GM19438 (cell line): ENCODE measurements at regions not wholly inside any gene's neighbourhood (a gene's known extent, or its start where the extent isn't known, plus 50 kb on each side); places are given as distances from the start of the nearest gene placed in this dataset.

Source experiments
- ATAC-seq: cut with Tn5 transposase; IDR thresholded peaks from one replicate; pipeline ENCODE4 v1.9.1; 2021; ENCODE audit warnings: low read depth; ENCODE audit not compliant: unreplicated experiment

DNA sequence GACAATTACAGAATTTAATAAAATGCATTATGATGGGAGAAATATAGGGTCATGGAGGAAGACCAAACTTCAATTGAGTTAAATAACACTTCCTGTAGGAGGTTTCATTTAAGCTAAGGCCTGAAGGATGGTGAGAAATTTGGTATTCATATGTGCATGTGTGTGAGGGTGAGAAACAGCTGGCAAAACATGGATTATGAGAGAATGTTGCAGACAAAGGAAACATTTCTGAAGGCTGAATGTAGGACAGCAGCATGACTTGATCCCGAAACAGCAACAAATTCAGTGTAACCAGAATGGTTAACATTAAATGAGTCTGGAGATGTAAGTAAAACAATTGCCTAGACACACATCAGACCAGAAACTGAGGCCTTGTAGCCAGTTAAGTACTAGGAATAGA, 630.8 kb downstream of the NR4A2 start:
- no peak for ATAC-seq

DNA sequence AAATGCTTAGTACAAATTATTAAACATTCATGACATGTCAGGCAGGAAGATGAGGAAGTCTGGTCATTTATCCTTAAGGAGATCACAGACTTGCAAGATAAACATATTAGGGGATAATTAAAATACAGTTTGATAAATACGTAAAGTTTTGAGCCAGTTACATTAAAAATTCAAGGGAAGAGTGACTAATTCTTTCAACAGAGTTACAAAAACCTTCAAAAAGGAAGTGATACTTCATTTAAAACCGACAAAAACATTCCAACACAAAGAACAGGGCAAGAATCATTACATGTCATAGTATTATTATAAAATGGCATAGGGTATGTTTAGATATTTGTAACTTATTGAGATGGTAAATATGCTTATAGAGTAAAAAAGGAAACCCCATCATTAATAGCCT, 636.0 kb downstream of the NR4A2 start:
- no peak for ATAC-seq

DNA sequence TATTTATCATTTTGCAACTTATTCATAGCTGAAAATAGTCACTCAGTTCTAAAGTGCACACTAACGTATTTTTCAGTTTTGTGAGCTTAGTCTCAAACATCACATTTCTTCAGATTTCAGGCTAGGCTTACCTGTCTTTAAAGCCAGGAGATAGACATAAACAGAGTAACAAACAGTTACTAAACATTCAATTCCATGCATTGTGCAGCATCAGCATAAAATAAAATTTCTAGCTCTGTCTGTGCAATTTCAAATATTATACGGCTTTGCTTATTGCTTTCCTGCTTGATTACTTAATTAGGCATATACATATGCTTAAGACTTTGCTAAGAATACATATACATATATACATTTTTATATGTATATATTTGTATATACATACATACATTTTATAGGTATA, 637.0 kb downstream of the NR4A2 start:
- no peak for ATAC-seq

DNA sequence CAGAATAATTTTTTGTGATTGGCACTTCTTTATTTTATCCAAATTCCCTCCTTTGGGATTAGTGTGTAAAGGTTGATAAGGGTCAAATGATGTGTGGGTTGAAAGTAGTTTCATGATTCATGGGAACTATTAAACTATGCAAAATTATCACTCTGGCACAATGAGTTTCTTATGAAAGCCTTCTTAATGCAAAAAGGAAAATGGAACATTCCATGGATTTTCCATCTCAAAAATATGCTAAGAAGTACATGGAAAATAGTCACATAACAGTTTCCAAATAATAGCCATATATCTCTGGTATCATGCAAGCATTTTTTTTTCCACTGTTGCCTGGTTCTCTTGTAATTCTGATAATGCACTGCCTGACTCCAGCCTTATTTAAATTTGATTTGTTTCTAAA, 639.7 kb downstream of the NR4A2 start:
- no peak for ATAC-seq

DNA sequence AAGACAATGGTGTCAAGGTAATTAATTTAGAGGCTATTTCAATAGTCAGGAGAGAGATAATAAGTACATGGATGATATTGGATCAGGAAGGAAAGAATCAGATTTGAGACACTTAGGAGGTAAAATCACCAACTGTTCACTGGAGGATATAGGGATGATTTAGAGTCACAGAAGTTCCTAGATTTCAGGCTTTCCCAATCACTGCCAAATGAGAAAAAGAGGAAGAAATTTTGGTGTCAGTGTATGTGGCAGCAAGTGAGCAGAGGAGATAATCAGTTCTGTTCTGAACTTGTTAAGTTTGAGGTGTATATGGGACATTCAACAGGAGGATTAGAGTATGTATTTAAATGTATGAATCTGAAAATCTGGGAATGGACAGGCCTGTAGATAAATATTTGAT, 640.4 kb downstream of the NR4A2 start:
- ATAC-seq, result no peak

DNA sequence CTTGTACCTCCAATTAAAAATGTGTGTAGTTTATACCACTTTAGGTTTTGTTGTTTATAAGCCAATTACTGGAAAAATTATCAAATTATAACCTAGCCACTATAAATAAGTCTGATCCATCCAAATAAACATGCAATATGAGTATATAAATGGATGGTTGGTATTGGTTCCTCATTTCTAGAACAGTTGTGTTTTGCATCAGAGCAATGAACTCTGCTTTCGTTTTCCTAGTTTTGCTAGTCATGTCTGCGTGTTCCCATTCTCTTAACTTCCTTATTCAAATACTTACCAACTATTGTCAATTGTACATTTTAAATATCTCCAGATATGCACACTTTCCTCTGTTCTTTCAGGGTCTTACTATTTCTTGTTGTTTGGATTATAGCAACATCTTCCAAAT, 641.7 kb downstream of the NR4A2 start:
- ATAC-seq, result peak; percentile 82

DNA sequence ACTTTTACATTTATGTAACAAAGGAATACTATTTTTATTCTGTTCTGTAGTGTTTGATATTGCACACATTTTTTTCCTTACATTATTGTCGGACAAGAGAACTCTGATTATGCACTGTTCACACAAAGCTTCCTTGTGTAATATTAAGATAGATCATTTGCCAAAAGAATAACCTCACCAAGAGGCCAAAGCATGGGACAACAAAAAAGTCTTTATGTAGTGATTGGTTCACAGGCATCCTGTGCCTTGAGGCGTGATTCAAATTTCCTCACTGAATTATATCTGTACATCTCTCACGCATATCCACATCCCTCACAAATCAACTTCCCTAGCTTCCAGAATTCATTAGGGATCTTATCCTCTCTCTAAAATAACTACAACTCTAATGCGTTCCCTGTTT, 642.7 kb downstream of the NR4A2 start:
- no peak for ATAC-seq

DNA sequence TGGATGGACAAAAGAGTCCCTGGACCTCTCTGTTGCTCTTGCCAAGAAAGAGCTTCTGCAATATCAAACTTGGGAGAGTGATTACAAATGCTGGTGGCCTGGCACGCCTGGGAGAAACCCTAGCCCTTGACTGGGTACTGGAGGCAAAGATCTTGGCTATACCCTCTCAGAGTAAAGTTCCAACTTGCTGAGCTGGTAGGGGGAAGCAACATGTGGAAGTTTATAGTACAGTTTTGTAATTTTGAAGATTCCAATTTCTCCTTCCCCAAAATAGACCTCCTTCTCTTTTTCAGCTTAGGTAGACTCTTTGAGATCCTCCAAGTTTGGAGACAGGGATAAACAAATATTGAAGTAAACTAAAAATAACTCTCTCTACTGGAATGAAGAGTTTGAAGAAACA, 645.3 kb downstream of the NR4A2 start:
- no peak for ATAC-seq

DNA sequence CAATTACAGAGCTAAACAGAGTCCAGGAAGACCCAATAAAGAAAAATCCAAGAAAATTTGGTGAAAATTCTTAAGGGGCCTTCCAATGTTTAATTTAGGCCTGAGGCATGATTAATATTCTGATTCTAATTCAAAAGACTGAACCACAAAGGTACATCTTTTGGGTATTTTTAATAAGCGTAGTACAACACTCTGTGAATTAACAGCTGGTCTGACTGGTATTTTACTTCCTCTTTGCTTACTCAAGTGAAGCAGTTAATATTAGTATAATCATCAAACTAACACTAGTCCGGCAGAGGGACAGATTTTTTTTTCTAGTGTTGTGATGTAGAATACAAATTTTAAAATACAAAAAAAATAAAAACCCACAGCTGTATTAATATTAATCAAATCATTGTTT, 652.9 kb downstream of the NR4A2 start:
- no peak for ATAC-seq

DNA sequence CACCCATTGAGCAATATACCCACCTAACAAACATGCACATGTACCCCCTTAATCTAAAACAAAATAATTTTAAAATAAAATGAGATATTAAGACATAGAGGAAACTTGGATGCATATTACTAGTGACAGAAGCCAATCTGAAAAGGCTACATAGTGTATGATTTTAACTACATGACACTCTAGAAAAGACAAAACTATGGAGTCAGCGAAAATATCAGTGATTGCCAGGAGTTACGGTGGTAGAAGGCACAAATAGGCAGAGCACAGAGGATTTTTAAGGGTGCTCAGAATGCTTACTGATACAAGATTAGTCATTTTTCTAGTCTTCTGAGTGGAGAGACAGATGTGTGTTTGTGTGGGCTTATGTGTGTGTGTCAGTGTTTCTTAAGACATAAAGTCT, 656.6 kb downstream of the NR4A2 start:
- ATAC-seq, result no peak

DNA sequence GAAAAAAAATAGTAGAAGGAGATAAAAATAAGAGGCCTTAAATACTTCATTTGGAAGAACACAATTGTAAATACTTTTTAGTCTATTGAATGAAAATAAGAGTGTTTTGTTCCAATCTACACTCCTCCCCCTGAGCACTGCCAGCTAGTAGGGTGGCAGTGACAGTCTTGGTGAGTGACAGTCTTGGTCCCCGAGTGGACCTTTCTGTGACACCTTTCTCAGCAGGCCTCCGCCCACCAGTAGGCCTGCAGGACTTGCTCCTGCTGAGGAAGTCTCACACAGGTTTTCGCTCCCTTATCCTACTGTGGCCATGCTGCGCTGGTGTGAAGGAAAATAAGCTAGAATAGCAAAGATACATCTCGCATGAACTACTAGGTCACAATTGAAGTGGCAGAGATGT, 666.8 kb downstream of the NR4A2 start:
- ATAC-seq, result no peak

DNA sequence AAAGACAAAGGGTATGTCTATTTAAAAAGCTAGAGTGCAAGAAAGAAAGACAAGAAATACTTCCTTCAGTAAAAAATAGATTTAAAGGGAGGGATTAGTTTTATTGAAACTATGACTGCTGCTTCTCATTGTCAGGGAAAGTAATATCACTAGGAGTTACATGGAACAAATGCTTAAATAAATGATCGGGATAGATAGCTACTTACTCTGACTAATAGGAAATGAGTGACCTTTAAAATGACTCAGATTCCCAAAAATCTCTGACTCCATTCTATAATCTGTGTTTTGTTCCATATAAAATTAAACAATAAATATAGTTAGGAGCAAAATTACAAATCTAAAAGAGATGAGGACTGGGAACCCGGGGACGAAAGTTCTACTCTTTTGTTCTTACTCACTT, 669.3 kb downstream of the NR4A2 start:
- no peak for ATAC-seq

DNA sequence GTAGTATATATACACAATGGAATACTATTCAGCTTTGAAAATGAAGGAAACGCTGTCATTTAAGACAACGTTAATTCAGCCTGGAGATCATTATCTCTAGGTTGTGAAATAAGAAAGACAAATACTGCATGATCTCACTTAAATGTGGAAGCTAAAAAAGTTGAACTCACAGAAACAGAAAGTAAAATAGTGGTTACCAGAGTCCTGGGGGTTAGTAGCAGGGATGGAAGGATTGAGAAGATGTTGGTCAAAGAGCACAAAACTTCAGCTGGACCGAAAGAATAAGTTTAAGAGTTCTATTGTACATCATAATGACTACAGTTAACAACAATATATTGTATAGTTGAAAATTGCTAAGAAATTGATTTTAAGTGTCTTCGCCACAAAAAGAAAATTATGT, 670.3 kb downstream of the NR4A2 start:
- ATAC-seq, result no peak

DNA sequence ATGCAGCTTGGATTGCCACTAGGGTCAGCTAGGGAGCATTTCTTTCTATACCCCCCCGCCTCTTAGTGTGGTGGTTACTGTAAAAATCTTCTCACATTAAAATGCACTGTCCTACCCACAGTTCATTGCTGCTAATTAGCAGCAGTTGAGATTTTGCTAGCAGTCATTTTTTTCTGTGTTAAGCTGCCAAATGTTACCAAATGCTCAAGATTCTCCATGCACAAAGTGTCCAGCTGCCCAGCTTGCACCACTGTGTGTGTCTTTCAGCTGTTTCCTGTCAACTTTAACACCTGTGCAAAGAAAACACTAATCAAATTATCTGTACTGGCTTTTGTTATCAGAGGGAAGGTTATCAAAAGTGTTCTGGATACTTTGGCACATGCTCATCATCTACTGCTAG, 679.3 kb downstream of the NR4A2 start:
- no peak for ATAC-seq

DNA sequence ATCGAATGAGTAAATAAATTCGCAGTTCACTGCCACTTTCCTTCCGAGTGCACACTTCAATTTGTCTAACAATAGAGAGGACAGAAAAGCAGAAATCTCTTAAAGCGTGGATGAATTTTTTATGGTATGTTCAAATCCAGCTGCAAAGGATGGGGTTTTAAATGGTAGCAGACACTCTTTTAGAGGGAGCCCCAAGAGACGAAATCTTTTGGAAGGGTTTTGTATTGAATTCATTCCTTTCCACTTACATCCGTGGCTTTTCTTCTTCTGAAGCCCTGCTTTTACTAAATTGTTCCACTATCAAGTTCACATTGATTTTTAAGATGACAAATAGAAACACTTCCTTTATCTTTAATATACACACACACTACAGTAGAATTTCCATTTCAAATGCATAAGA, 680.7 kb downstream of the NR4A2 start:
- ATAC-seq, result no peak

DNA sequence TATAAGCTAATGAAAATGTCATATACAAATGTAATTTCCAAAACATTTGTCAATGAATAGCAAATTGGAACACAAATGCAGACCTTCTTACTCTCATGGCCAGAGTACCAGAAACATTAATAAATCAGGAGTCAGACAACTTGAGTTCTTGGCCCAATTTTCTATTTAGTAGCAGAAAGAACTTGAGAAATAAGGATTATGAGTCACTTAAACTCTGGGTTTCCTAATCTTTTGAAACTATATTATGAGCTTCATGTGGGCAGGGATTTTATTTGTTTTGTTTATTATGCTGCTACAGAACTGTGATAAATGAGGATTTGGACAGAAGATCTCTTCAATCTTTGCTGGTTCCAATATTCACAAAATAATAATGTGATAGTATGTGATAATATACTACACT, 686.7 kb downstream of the NR4A2 start:
- no peak for ATAC-seq

DNA sequence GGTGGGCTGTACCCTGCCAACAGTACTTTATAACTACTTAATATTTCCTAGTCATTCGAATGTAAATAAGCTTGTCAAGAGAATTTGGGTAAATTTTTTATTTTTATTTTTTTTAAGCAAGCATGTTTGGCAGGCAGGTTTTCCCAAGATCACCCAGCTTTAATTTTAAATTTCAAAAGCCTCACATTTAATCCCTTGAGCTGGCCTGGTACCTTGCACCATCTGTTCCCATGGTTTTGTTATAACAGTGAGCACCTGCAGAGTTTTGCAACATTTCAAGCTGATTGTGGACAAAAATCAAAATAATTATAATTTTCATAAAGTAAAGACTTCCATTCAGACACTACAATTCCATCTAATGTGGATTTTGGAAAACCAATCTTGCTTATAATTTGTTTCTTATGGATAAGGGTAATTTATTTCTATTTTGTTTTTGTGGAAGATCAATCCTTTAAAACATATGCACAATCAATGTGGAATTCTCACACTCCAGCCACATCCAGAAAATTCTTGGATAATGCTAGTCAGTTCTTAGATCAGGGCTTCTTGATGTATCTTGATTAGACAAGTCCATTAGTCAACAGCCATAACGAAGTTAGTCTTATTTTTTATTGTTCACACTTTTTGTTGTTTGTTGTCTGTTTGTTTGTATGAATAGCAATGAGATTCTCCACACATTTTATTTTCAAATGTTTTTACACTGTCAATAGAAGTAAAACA, 689.3 kb downstream of the NR4A2 start:
- ATAC-seq, result no peak

DNA sequence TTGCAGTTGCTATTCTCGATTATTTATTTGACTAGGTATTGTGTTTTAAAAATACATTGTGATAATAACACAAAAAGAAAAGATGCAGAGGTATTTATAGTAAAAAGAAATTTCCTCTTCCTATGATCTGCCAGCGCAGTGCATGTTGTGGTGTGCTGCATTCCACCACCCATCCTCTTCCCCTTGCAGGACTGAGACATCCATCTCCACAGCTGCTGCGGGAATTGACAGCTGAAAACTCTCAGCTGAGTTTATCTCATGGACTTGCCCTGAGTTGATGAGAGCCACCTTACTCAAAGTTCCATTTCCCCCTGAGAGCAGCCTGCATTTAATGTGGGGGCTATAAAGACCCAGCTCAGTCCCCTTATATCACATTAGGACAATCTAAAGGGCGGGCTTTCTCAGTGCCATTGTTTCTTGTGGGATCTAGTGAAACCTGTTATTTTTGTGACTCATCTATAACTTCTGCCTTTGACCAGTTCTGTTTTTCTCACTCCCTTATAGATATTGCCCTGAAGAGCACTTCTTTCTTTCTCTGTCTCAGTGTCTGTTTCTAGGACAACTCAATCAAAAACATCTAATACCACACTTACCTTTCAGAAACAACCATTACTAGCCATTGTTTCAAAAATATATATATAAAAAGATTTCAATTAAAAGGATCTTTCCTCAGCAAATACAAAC, 698.5 kb downstream of the NR4A2 start:
- peak; percentile 93 for ATAC-seq

DNA sequence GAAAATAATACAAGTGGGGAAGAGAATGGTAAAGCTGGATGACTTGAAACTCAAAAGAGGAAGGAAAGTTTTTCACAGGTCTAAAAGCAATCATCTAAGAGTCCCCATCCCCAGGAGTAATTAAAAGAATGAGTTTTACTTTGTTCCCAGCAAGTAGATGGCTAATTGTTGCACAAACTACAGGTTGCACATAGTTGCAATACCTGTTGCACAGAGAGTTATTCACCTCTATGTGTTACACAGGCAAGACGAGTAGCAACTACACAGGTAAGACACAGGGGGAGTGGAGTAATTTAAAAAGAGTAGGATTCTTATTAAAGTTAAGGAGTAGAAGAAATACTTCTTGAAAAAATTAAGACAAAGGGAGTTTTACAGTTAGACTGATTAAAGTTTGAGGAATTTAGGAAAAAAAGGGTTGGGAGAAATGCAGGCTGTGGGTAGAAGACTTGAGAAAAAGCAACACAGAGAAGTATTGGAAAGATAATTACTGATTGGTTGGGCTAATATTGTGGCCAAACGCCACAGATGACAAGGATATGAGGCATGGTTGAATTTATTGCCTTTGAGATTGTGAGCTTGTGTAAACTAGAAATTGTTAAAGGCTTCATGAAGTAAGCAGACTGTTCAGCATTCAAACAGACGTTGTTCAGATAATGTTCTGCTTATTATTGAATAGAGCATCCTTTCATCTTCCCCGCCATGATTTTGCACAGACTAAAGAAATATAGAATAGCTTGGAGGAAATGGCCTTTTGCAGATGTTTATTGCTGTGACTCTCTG, 699.3 kb downstream of the NR4A2 start:
- no peak for ATAC-seq

DNA sequence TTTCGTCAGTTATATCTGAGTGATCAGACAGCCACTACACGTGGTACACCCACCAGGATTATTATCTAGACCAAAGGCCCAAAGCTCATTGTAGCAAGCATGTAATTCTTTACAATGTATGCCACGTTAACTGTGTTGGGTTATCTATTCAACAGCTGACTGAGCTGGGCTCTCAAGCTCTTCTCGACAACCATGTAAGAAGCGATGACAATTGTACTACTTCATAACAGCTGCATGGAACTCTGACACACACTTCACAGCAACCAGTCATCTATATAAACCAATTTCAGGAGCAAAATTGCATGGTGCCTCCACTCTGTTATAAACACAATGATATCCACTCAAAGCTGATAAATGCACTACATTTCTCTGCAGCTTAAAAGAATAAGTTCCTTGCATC, 701.8 kb downstream of the NR4A2 start:
- ATAC-seq, result no peak

DNA sequence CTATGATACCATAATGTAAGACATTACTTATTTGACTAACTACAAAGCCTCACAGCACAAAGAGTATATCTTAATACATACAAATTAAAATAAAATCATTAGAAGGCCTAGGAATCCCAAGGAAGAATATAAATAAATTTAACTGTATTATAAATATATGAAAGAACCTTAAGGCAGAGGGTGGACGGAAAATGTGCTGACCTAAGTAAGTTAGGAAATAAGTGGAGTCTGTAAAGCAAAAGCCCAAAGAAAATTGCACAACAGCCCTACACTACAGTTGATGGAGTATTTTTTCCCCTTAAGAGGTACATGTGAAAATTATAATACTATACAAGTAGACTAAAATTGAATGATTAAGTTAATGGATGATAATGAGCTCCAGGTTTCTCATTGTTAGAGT, 710.1 kb downstream of the NR4A2 start:
- no peak for ATAC-seq
